Uterus (tissue), 2 donors: ENCODE measurements at regions not wholly inside any gene's neighbourhood (a gene's known extent, or its start where the extent isn't known, plus 50 kb on each side); places are given as distances from the start of the nearest gene placed in this dataset.

ENCODE experiments used
- POLR2A ChIP-seq, 2 donors: fragments of 450-650 bp; IDR thresholded peaks; one replicate each; pipeline ENCODE4 v1.6.1; 2016; ENCODE audit warnings: antibody characterized with exemption in 2 of 2, mild to moderate bottlenecking in 1 of 2, moderate library complexity in 1 of 2
- TF ChIP-seq, protein P1 (sequence below), 4 experiments: fragments of 200-600 bp in 2 of 4; fragments of 450-650 bp in 2 of 4; sonication (generic) in 2 of 4; IDR thresholded peaks; one replicate each; pipeline ENCODE4 v1.5.1; 2016 to 2019; ENCODE audit warnings: antibody characterized with exemption in 4 of 4, mild to moderate bottlenecking in 2 of 4, moderate library complexity in 1 of 4

DNA sequence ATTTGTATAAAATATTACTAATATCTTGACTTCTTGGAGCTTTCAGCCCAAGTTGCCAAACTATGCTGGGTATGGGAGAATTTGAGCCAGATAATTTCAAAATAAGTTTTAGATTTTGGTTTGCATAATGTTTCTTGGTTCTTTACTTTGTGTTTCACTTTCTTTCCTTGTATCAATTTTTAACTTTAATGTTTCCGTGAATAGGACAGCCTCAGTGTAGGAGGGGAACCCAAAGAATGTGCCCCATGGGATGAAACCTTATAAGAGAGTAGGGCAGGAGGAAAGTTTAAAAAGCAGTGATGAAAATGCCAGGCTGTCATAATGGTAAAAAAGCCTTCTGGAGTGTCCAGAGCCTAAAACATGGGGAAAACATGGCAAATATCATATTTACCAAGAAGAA, 252.4 kb upstream of the IRAK1BP1 start:
- TF ChIP-seq, protein P1, sequence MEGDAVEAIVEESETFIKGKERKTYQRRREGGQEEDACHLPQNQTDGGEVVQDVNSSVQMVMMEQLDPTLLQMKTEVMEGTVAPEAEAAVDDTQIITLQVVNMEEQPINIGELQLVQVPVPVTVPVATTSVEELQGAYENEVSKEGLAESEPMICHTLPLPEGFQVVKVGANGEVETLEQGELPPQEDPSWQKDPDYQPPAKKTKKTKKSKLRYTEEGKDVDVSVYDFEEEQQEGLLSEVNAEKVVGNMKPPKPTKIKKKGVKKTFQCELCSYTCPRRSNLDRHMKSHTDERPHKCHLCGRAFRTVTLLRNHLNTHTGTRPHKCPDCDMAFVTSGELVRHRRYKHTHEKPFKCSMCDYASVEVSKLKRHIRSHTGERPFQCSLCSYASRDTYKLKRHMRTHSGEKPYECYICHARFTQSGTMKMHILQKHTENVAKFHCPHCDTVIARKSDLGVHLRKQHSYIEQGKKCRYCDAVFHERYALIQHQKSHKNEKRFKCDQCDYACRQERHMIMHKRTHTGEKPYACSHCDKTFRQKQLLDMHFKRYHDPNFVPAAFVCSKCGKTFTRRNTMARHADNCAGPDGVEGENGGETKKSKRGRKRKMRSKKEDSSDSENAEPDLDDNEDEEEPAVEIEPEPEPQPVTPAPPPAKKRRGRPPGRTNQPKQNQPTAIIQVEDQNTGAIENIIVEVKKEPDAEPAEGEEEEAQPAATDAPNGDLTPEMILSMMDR (IDR thresholded peaks at IDR 0.05): no peak
- no peak for TF ChIP-seq POLR2A (IDR thresholded peaks at IDR 0.05)
